Endothelial cell (in vitro differentiated cells): ENCODE measurements at regions not wholly inside any gene's neighbourhood (a gene's known extent, or its start where the extent isn't known, plus 50 kb on each side); places are given as distances from the start of the nearest gene placed in this dataset.

Source experiments
- DNase-seq: peaks from one replicate; pipeline ENCODE4 v3.0.0; 2021; ENCODE audit warnings: low spot score
- H3K27ac Mint-ChIP-seq: one replicate; pipeline ENCODE4 v1.8.0; 2021; ENCODE audit warnings: mixed read lengths, inconsistent platforms; ENCODE audit not compliant: unreplicated experiment
- H3K27me3 Mint-ChIP-seq: one replicate; pipeline ENCODE4 v1.8.0; 2021; ENCODE audit warnings: mild to moderate bottlenecking, moderate library complexity, mixed read lengths, inconsistent platforms; ENCODE audit not compliant: unreplicated experiment
- H3K36me3 Mint-ChIP-seq: one replicate; pipeline ENCODE4 v1.8.0; 2021; ENCODE audit warnings: mild to moderate bottlenecking, low read depth, mixed read lengths, inconsistent platforms; ENCODE audit not compliant: unreplicated experiment
- H3K4me1 Mint-ChIP-seq: one replicate; pipeline ENCODE4 v1.8.0; 2021; ENCODE audit warnings: mild to moderate bottlenecking, mixed read lengths, inconsistent platforms; ENCODE audit not compliant: unreplicated experiment
- H3K4me3 Mint-ChIP-seq: one replicate; pipeline ENCODE4 v1.8.0; 2021; ENCODE audit warnings: mild to moderate bottlenecking, mixed read lengths, inconsistent platforms; ENCODE audit not compliant: unreplicated experiment
- H3K9me3 Mint-ChIP-seq: one replicate; pipeline ENCODE4 v1.8.0; 2021; ENCODE audit warnings: mixed read lengths, inconsistent platforms; ENCODE audit not compliant: unreplicated experiment
- CTCF ChIP-seq: fragments of 200-600 bp; sonication (generic); IDR thresholded peaks from one replicate; pipeline ENCODE4 v1.5.0; 2021; ENCODE audit warnings: antibody characterized with exemption; ENCODE audit not compliant: unreplicated experiment

DNA sequence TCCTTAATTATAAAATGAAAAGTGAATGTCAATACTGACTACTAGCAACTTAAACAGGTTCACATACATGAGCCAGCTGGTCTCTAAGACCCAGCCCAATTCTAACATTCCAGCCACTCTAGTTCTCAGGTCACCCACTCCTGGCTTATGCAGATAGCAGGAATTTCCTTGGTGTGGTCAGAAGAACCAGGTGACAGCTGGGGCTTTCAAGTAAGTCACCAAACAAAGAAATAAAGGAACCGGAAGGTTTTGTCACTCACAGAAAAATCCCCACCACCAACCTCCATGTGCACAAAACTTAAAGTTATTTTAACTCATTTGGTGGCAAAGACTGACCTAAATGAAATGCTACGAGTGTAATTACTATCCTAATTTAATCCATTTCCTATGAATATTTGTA is 129.6 kb upstream of the CDKN3 start:
- Mint-ChIP-seq H3K27ac (no peak overlapping the region), H3K4me1 (peaks cover 3% of the 10 kb centered on the region), H3K27me3 (no peaks in the 10 kb centered on the region), H3K4me3 (no peak overlapping the region), H3K9me3 (no peaks in the 10 kb centered on the region), H3K36me3 (no peaks in the 10 kb centered on the region)
- TF ChIP-seq CTCF = no peak
- DNase-seq = no peak

DNA sequence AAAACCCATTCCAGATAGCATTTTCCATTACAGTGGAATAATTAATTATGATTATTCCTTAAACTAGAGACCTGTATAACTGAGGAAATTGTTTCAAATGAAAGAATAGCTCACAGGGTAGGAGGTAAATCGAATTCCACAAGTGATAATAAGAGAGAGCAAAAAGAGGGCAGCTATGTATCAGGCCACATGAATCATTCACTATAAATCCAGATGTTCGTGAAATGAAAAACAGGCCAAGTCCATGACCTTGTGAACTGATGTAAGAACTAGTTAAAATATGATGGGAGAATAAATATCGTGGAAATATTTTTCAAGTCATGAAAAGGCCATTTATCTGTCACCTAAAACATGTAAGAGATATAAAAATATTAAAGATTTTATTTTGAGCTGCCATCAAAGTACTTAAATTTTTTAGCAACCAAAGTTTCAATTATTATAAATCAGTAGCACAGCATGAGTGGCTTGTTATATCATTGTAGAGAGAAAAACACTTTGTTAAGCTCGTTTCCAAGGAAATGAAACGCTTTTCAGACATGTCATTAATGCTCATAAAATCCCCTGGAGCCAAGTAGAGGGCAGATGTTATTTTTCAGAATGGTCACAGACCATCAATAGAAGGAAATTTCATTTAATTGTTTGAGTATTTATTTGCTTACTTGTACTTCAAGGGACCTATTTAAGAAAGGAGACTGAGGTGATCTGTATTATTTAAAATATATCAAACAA is 120.6 kb upstream of the CDKN3 start:
- H3K9me3 Mint-ChIP-seq = no peaks in the 10 kb centered on the region

DNA sequence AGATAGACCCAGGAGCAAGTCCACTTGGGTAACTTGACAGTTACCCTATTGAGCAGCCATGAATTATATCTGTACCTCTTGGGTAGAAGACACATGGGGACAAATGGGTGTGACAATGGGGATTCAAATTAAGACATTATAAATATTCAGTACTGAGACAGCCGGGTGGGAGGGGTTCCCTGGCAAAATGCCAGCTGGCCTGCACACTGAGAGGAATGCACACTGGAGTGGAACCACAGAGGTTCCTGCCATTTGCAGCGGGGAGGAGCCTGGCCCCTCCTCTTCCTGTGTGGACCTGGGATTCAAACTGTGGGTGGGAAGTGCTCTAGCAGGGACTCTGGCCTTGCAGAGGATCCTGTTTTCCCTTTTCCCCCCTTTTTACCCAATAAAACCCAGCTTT is 118.7 kb upstream of the CDKN3 start:
- TF ChIP-seq CTCF = no peak
- H3K4me3 Mint-ChIP-seq = no peak overlapping the region
- DNase-seq = no peak
- no peaks in the 10 kb centered on the region for H3K4me1 Mint-ChIP-seq
- no peaks in the 10 kb centered on the region for H3K36me3 Mint-ChIP-seq
- no peak overlapping the region for H3K27ac Mint-ChIP-seq
- no peaks in the 10 kb centered on the region for H3K9me3 Mint-ChIP-seq
- no peaks in the 10 kb centered on the region for H3K27me3 Mint-ChIP-seq

More for the DNA sequence above, 120.6 kb upstream of the CDKN3 start:
- TF ChIP-seq CTCF = no peak
- Mint-ChIP-seq H3K4me1 (no peaks in the 10 kb centered on the region), H3K27ac (no peak overlapping the region), H3K4me3 (no peak overlapping the region), H3K27me3 (no peaks in the 10 kb centered on the region), H3K36me3 (no peaks in the 10 kb centered on the region)
- DNase-seq = no peak

GRCh38 chr14:54278665-54279295 is 118.0 kb upstream of the CDKN3 start:
- no peaks in the 10 kb centered on the region for H3K27me3 Mint-ChIP-seq
- H3K27ac Mint-ChIP-seq = no peak overlapping the region
- H3K4me1 Mint-ChIP-seq = no peaks in the 10 kb centered on the region
- DNase-seq = no peak
- no peak overlapping the region for H3K4me3 Mint-ChIP-seq
- no peak for TF ChIP-seq CTCF
- no peaks in the 10 kb centered on the region for H3K36me3 Mint-ChIP-seq
- H3K9me3 Mint-ChIP-seq = no peaks in the 10 kb centered on the region

DNA sequence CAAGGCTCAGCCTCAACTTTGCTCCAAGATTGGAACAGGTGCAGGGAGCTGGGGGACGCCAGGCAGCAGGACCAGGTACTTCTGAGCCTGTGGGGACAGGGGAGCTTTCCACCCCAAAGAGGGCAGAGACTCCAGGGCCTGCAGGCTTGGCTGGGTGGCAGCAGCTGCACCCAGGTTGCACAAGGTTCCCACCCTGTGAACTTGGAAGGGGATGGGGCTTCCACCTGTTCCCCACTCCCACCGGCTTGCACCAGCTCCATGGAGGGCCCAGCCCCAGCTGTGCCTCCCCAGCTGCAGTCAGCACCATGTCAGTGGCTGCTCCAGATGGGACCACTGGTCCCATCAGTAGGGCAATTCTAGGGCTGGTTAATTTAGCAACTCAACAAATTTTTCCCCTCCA is 114.0 kb upstream of the CDKN3 start:
- no peaks in the 10 kb centered on the region for H3K36me3 Mint-ChIP-seq
- H3K27ac Mint-ChIP-seq = no peak overlapping the region
- no peak overlapping the region for H3K4me3 Mint-ChIP-seq
- DNase-seq = no peak
- peaks cover 6% of the 10 kb centered on the region for H3K4me1 Mint-ChIP-seq
- TF ChIP-seq CTCF = no peak
- no peaks in the 10 kb centered on the region for H3K9me3 Mint-ChIP-seq
- no peaks in the 10 kb centered on the region for H3K27me3 Mint-ChIP-seq
